ENCODE measurements at regions not wholly inside any gene's neighbourhood (a gene's known extent, or its start where the extent isn't known, plus 50 kb on each side); places are given as distances from the start of the nearest gene placed in this dataset.

DNA sequence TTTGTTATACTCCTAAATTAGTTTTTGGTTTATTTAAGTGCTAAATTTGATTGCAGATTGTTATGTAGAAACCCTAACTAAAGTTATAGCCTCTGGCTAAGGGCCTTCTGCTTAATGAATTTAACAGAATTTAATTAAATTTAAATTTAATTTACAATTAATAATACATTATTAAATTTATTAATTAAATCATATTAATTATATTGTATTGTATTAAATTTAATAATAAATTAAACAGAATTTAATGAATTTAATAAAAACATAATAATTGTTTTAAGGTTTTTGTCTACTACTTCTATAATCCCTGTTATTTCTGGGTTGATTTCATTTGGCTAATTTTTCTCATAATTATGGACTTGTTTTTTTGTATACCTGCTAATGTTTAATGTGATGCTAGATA, 141.9 kb upstream of the TECRL start:
- TF ChIP-seq, protein P1, sequence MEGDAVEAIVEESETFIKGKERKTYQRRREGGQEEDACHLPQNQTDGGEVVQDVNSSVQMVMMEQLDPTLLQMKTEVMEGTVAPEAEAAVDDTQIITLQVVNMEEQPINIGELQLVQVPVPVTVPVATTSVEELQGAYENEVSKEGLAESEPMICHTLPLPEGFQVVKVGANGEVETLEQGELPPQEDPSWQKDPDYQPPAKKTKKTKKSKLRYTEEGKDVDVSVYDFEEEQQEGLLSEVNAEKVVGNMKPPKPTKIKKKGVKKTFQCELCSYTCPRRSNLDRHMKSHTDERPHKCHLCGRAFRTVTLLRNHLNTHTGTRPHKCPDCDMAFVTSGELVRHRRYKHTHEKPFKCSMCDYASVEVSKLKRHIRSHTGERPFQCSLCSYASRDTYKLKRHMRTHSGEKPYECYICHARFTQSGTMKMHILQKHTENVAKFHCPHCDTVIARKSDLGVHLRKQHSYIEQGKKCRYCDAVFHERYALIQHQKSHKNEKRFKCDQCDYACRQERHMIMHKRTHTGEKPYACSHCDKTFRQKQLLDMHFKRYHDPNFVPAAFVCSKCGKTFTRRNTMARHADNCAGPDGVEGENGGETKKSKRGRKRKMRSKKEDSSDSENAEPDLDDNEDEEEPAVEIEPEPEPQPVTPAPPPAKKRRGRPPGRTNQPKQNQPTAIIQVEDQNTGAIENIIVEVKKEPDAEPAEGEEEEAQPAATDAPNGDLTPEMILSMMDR (IDR thresholded peaks at IDR 0.05), result no peak
- TF ChIP-seq ZFX (IDR thresholded peaks at IDR 0.05; ENCODE audit: borderline replicate concordance), result no peak

Measured in 22Rv1 (cell line).